Thoracic aorta (tissue), 2 donors: ENCODE measurements at regions not wholly inside any gene's neighbourhood (a gene's known extent, or its start where the extent isn't known, plus 50 kb on each side); places are given as distances from the start of the nearest gene placed in this dataset.

Experiments used
- ATAC-seq: fragments of 150-250 bp; one replicate; pipeline ENCODE4 v1.8.0; 2017; ENCODE audit warnings: low read depth; ENCODE audit not compliant: insufficient number of reproducible peaks, low FRiP score
- DNase-seq: peaks from one replicate; pipeline ENCODE4 v3.0.0-alpha.2; 2020; ENCODE audit warnings: low spot score
- H3K27ac ChIP-seq, 2 donors: fragments of 200-600 bp; sonication (generic); 1 replicate in 1 of 2; 2 replicates in 1 of 2; pipeline ENCODE4 v1.5.1; 2016; ENCODE audit warnings: mild to moderate bottlenecking in 2 of 2, moderate library complexity in 2 of 2
- H3K27me3 ChIP-seq: fragments of 200-600 bp; sonication (generic); replicated peaks from 2 replicates; pipeline ENCODE4 v1.6.0; 2016; ENCODE audit warnings: mild to moderate bottlenecking; ENCODE audit not compliant: insufficient read depth
- H3K36me3 ChIP-seq: fragments of 200-600 bp; sonication (generic); one replicate; pipeline ENCODE4 v1.5.1; 2016
- H3K4me1 ChIP-seq, 2 donors: fragments of 200-600 bp; sonication (generic); 1 replicate in 1 of 2; 2 replicates in 1 of 2; pipeline versions ENCODE4 v1.5.1 to v1.6.0; 2016; ENCODE audit warnings: low read depth in 2 of 2, mild to moderate bottlenecking in 1 of 2; ENCODE audit not compliant: control insufficient read depth in 1 of 2
- H3K4me3 ChIP-seq: fragments of 200-600 bp; sonication (generic); 2 replicates; pipeline ENCODE4 v1.5.1; 2016; ENCODE audit warnings: mild to moderate bottlenecking
- H3K9me3 ChIP-seq: fragments of 200-600 bp; sonication (generic); 2 replicates; pipeline ENCODE4 v1.5.1; 2016
- TF ChIP-seq, protein P1 (sequence below): fragments of 200-600 bp; sonication (generic); IDR thresholded peaks from one replicate; pipeline ENCODE4 v1.5.1; 2019; ENCODE audit warnings: antibody characterized with exemption

DNA sequence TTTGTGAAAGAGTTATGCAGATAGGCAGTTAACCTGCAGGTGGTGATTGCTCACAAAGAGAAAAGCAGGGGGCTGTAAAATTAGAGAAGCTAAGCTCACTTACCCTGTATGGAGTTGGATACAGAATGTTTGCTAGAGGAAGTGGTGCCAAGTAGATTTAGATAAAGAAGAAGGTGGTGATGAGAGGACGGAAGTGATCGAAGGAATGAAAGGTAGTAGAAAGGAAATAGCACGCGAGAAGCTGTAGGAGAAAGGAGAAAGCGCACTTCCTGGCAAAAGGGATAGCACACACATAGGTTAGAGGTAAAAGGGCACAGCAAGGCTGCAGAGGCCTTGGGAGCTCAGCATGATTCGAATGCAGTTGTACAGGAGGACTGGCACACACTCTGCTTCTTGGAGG is 87.3 kb upstream of the CTSC start:
- no peak for ATAC-seq
- no peaks in the 10 kb centered on the region for H3K9me3 ChIP-seq
- no peaks in the 10 kb centered on the region for H3K36me3 ChIP-seq
- no peak for DNase-seq
- H3K27ac ChIP-seq: no peak overlapping the region
- no peak overlapping the region for H3K4me3 ChIP-seq
- TF ChIP-seq, protein P1, sequence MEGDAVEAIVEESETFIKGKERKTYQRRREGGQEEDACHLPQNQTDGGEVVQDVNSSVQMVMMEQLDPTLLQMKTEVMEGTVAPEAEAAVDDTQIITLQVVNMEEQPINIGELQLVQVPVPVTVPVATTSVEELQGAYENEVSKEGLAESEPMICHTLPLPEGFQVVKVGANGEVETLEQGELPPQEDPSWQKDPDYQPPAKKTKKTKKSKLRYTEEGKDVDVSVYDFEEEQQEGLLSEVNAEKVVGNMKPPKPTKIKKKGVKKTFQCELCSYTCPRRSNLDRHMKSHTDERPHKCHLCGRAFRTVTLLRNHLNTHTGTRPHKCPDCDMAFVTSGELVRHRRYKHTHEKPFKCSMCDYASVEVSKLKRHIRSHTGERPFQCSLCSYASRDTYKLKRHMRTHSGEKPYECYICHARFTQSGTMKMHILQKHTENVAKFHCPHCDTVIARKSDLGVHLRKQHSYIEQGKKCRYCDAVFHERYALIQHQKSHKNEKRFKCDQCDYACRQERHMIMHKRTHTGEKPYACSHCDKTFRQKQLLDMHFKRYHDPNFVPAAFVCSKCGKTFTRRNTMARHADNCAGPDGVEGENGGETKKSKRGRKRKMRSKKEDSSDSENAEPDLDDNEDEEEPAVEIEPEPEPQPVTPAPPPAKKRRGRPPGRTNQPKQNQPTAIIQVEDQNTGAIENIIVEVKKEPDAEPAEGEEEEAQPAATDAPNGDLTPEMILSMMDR: no peak
- H3K27me3 ChIP-seq: no peaks in the 10 kb centered on the region
- peaks cover 0 to 7% of the 10 kb centered on the region in 2 donors for H3K4me1 ChIP-seq

GRCh38 chr11:88421530-88421929 is 84.0 kb upstream of the CTSC start:
- peak overlapping the region in 1 of 2 donors; percentile 1 for H3K27ac ChIP-seq
- H3K4me1 ChIP-seq: peaks cover 3 to 7% of the 10 kb centered on the region in 2 donors
- ATAC-seq: no peak

GRCh38 chr11:88420165-88420791 is 82.7 kb upstream of the CTSC start:
- Histone ChIP-seq H3K4me1 (peaks cover 7% of the 10 kb centered on the region in 2 donors), H3K9me3 (no peaks in the 10 kb centered on the region), H3K27me3 (no peaks in the 10 kb centered on the region), H3K4me3 (no peak overlapping the region), H3K36me3 (no peaks in the 10 kb centered on the region), H3K27ac (peak overlapping the region in 1 of 2 donors; percentile 20)
- ATAC-seq (no peak), DNase-seq (no peak)
- TF ChIP-seq, protein P1: no peak

More at GRCh38 chr11:88421530-88421929, 84.0 kb upstream of the CTSC start:
- Histone ChIP-seq H3K9me3 (no peaks in the 10 kb centered on the region), H3K4me3 (no peak overlapping the region), H3K36me3 (no peaks in the 10 kb centered on the region), H3K27me3 (no peaks in the 10 kb centered on the region)
- DNase-seq: no peak
- TF ChIP-seq, protein P1: no peak

DNA sequence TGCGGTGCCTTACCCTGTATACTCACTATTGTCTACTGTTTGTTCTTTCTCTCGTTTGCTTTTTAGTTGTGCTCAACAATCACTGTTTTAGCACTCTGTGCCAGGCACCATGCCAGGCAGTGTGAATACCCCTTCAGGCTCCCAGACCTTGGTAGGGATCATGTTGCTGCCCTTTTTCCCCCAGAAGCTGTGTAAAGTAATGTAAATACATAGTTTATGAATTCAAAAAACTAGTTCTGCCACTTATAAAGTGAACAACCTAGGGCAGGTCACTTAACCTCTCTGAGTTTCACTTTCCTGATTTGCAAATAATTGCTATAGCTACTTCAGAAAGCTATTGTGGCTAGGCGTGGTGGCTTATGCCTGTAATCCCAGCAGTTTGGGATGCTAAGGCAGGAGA is 81.0 kb upstream of the CTSC start:
- Histone ChIP-seq H3K36me3 (no peaks in the 10 kb centered on the region), H3K27me3 (no peaks in the 10 kb centered on the region), H3K4me1 (peaks cover 10 to 17% of the 10 kb centered on the region in 2 donors), H3K4me3 (no peak overlapping the region), H3K9me3 (no peaks in the 10 kb centered on the region), H3K27ac (no peak overlapping the region)
- no peak for ATAC-seq
- DNase-seq: no peak
- TF ChIP-seq, protein P1: no peak

DNA sequence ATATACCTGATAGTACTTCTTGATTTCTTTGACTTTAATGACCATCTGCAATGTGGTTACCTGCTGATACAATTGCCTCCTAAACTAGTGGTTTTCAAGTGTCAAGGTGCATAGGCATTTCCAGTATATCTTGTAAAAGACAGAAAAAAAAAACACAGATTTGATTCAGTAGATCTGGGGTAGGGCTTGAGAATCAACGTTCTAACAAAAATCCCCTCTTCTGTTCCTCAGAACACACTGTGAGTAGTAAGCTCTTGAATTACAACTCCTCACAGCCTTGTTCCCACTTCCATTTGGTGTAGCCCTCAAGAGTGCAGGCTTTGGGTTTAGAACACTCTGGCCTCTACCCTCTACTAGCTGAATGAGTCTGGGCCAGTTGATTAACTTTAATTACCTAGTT is 78.0 kb upstream of the CTSC start:
- peaks cover 2 to 17% of the 10 kb centered on the region in 2 donors for H3K4me1 ChIP-seq

More for the DNA sequence above, 78.0 kb upstream of the CTSC start:
- Histone ChIP-seq H3K4me3 (no peak overlapping the region), H3K36me3 (no peaks in the 10 kb centered on the region), H3K27ac (no peak overlapping the region), H3K9me3 (no peaks in the 10 kb centered on the region), H3K27me3 (no peaks in the 10 kb centered on the region)
- DNase-seq (no peak), ATAC-seq (no peak)
- TF ChIP-seq, protein P1: no peak
